Stimulated activated CD4-positive, alpha-beta T cell treated with anti-CD3 and anti-CD28 coated beads, TNF-alpha, amount 100 ng/mL, for 48 hours (primary cell): ENCODE measurements at regions not wholly inside any gene's neighbourhood (a gene's known extent, or its start where the extent isn't known, plus 50 kb on each side); places are given as distances from the start of the nearest gene placed in this dataset.
A peak's percentile ranks its signal among the peaks of the same experiment; 100 is the strongest.

ENCODE experiments used
- DNase-seq, 3 donors: peaks; one replicate each; pipeline ENCODE4 v3.0.0-alpha.2; 2020; ENCODE audit warnings: low read depth in 3 of 3

DNA sequence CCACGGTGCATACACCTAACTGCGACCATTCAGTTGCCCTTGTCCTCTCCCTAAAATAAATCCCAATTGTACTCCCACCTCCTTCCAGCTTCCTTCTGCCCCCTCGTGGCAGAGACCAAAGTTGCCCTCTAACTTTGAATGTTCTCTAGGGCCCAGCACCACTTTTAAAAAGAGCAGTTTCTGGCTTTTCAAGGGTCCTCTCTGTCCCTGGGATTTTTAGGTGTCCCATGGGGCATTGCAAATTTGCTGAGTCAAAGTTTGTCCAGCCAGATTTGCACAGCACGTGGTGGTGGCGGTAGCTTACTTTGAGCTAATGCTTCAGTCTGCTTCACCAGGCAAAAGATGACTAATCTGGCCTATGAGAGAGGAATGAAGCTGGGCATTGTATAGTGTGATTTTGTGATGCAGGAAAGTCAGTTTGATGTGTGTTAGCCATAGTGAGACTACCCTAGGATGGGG lies 100.2 kb downstream of the PERP start:
- peak in 1 of 3 donors; percentile 7 for DNase-seq

DNA sequence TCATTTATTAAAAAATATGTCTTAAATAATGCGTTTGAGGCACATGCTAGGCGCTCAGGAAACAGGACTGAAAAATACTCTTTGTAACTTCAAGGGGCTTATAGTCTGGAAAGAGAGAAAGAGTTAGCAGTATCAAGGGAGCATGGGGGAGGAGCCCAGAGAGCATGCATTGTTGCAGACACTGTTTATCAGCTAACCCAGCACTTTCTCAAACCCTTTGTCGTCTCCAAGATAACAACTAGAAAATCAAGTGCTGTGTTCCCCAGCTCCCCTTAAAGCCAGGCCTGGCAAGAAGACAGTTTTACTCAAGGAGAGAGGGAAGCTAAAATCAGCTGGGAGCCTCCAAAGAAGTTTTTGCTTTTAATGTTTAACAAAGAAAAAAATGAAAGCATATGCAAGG lies 98.4 kb downstream of the PERP start:
- no peak for DNase-seq

DNA sequence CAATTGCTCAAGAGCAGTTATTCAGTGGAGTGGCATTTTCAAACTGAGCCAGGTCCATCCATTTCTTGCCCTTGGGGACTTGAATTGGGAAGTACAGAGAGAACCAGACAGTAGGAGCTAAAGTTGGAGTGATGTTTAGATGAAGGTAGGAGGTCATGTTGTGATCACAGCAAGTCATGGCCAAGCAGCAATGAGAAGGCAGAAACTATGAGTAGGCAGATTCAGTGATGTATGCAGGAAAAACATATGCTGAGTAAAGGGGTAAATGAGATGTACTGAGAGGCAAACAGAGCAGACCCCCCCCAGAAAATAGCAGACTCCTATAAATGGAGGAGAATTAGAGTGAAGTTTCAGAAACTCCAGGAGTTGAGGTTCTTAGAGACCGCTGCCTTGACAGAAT lies 95.8 kb downstream of the PERP start:
- DNase-seq = no peak

DNA sequence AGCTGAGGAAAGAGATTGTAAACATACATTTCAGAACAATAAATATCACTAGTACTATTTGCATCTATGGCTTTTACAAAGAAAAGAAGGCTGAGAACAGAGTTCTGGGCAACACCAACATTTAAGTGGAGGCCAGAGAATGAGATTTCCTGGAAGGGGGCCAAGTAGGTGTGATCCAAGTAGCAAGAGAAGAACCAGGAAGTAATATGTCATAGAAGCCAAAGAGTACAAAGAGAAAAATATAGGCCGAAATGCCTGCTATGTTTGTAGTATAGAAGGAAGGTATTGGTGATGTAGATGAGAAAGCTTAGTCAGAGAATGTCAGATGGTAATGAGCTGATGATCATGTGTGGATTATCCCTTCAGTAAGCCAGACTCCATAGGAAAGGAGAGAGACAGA lies 94.5 kb downstream of the PERP start:
- DNase-seq = no peak

DNA sequence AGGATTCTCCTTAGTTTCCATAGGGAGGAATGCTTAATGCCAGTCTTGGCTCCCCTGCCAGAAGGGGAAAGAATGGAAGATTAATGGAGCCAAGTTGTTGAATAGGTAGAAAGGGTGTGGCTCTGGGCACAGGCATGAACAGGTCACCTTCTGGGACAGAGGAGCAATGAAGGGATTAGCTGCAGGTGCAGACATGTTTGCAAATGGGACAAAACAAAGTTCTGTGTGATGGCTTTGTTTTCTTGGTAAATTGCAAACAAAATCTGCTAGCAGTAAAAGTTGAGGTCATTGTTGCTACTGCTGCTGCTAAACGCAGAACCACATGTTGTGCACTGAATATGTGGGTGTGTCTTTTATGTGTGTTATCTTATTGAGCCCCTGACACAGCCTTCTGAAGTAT lies 93.3 kb downstream of the PERP start:
- DNase-seq = no peak

DNA sequence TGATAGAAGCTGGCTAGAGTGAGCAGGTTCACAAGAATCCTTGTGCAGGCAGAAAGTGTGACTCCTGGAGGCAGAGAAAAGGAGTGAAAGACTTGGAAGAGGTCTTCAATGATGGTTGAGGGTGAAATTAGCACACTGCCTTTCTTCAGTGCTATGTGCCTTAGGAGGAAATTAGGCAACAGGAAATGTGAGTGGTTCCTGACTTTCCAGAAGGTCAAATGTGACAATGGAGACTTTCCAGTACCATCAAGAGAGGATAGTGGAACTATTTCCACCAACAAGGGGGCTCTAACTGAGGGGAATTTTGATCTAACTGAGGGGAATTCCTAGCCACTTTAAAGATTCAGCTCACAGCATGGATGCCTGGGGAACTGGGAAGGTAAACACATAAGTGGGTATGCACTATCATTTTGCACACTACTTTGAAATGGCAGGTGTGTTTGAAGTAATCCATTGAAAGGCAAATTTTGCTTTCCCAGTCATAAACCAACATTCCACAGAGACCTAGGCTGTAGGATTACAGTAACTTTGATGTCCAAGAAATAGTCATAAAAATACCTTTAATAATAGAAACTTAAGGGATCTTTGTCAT lies 90.0 kb downstream of the PERP start:
- DNase-seq = no peak

DNA sequence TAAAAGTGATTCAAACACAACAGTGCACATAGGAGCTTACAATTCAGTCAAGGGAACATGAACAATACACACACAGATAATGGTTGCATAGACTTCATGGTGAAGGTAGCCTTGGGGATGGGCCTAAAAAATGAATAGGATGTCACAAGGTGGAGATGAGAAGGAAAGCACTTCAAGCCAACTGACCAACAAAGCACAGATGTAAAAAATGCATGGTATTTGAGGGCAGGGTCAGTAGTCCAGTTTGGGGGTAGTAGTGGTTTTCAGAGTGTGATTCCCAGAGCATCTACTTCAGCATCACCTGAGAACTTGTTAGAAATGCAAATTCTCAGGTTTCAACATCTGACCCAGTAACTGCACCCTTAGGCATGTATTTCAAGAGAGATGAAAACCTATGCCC lies 88.9 kb downstream of the PERP start:
- no peak for DNase-seq

DNA sequence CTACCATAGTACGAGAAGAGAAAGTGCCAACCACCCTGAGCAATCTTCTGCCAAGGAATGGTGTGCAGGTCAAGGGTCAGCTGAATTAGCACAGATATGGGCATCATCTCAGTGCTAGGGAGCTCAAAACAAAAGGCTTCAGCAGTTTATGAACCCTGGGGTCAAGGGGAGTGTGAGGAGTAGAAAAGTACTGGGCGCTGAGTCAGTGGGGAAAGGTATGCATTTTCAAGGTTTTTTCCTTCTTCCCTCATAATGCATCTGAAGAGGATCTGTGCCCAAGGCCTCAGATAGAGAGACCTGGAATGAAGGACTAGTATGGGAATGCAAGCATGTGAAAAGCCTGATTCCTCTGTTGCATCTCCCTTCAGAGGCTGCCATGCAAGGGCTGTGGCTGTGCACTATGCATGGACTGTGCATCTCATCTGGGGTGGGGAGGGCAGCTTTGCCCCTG lies 81.7 kb downstream of the PERP start:
- no peak for DNase-seq

DNA sequence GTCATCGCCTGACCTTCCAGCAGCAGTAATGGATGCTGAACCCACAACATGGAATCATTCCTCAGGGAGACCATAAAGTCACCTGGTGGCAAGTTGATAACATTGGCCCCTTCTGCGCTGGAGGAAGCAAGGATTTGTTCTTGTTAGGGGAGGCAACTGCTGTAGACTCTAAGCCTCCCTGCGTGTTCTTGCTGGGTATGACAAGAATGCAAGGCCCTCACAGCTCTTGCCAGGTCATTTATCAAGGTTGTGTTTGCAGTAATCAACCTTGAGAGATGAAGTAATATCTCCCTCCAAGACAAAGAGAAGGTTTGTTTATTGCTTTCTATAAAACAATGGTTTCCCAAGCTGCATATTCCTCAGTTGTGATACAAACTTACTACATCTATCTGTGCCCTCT lies 80.9 kb downstream of the PERP start:
- no peak for DNase-seq

DNA sequence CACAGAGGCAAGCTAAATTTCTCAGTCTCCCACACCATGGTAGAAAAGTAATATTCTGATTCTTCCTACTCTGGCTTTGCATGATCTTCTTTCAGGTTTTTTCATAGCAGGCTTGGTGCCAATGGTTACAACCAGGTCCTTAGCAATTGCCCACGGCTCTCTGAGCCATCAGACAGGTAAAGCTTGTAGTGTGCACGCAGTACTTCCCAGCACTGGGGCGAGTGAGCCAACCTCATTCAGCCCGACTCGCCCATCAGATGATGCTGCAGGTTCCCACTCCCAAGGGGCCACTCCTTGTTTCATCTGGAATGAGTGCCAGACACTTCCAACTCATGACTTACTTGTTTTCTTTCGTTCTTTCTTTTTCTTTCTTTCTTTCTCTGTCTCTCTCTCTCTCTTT lies 78.3 kb downstream of the PERP start:
- DNase-seq = no peak

DNA sequence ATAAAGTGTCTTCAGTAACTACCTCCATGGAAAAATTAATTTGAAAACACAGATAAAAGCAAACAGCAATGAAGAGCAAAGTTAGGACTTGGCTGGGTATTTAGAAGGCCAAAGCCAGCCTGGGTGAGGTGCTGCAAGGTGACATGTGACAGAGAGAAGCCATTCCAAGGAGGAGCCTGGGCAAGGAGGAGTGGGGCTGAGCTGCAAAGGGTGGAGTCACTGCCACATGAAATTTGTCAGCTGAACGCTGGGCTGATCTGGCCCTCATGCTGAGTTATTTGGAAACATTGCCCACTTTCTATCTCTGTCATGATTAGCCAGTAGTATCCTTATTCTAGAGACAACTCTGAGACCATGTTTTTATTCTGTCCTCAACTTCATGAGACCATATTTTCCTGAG lies 76.3 kb downstream of the PERP start:
- no peak for DNase-seq

DNA sequence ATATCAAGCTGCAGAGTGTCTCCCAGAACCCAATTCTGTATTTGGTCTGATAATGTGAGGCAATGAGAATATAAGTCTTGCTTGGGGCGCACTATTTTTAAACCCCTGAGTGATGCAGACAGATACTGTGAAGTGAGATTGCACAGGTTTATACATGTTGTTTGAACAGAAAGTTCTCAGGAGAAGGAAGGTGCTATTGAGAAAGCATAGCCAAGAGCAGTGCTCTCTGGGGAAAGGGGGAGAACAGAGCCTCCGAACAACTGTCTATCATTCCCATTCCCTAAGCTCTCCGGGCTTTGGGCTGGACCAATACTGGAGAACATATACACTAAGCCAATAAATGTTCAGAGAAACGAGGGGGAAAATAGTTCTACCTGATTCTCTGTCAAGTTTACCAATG lies 75.8 kb downstream of the PERP start:
- DNase-seq = no peak

DNA sequence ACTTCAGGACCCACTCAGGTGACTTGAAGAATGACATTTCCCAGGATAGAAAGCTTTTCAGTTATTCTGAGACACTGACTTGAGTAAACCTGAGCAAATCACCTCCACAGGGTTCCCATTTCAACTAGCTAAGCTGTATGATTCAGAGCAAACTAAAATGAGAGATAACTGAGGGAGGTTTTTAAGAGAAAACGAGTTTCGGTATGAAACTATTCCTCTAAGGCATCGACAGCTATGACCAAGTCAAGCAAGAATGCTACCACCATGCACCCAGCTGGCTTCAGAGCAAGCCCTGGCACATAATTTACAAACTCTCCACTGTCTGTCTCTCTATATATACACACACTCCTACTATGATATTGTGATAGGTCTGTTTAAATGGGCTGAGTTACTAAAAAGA lies 75.4 kb downstream of the PERP start:
- DNase-seq = no peak

DNA sequence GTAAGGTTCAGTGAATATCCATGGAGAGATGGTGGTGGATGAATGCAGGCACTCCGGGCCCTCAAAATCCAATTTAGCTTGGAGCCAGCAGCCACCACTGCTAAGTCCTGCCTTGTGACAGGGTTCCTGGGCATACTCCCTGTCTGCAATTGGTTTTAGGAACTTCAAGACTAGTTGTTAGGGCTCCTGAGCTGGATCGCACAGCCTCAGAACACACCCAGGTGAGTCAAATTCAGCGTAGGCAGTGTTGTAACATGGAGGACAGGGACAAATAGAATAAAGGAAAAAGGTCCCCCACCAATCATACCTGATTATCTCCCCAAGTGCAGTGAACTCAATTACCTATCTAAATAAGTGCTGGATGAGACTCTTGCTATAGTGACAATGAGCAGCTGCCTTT lies 74.6 kb downstream of the PERP start:
- DNase-seq = no peak

DNA sequence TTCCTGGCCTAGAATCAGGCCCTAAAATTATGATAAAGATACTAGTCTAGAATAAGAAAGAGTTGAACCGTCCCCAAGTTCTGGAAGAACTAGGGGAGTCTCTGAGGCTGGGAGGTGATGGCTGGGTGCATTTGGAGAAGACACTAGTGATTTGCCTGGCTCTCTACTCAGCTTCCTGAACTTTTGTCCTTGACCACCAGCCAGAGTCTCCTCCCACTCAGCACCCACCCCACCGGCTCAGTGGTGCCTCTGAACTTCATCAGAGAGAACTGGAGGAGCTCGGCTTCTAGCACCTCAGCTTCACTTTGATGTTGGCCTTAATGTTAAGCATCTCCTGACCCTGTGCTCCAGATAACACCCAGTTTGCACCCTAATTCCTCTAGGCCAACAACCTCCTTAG lies 73.0 kb downstream of the PERP start:
- no peak for DNase-seq

DNA sequence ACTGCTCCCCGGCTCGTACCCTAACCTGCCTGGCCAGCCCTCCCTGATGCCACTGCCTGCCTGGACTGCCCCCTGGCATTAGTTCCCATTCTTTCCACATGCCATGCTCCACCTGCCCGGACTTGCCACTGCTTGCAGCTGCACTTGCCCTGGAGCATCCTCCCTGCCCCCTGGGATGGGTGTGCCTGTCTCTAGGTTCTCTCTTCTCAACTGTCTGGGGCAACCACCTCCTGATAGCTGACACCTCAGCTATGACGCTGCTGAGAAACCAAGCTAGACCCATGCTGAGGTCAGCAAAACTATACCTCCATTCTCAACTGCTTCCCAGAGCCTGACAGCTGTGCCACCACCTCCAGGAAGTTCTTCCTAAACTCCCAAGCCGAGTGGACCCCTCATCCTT lies 72.1 kb downstream of the PERP start:
- no peak for DNase-seq

DNA sequence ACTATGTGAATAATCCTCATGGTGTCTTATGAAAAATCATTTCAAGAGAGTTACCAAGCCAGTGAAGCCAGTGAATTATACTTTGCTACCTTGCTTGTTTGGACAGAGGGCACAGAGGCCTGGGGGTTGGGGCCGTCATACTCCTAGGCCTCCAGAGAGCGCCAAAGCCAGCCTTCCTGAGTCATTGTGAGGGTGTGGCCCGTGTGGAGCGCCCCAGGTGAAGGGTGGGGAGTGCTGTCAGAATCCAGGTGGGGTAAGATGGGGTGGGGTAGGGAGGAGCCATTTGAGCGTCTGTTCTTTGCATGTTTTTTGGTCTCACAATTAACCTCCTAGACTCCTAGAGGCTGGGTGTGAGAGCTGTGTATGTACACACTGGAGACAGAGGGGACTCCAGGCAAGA lies 71.1 kb downstream of the PERP start:
- no peak for DNase-seq

DNA sequence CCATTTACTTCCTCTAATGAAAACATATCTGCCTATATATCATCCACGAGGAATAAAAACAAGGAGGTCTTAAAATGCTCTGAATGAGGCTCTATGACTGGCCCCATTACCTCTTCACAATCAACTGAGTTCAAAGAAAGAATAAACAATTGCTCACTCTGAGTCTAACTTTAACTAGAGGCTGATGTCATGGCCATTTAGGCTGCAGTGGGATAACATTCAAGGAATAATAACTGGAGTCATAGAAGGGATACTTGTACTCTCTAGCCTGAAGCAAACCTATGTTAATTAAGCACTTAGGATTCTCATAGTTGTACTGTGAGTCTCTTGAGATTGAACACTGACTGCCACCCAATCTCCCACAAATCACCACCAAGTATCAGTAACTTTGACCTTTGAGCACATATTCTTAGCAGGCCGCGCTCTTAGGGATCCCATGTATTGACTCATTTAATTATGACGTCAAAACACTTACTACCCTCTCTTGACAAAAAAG lies 70.2 kb downstream of the PERP start:
- DNase-seq = no peak

DNA sequence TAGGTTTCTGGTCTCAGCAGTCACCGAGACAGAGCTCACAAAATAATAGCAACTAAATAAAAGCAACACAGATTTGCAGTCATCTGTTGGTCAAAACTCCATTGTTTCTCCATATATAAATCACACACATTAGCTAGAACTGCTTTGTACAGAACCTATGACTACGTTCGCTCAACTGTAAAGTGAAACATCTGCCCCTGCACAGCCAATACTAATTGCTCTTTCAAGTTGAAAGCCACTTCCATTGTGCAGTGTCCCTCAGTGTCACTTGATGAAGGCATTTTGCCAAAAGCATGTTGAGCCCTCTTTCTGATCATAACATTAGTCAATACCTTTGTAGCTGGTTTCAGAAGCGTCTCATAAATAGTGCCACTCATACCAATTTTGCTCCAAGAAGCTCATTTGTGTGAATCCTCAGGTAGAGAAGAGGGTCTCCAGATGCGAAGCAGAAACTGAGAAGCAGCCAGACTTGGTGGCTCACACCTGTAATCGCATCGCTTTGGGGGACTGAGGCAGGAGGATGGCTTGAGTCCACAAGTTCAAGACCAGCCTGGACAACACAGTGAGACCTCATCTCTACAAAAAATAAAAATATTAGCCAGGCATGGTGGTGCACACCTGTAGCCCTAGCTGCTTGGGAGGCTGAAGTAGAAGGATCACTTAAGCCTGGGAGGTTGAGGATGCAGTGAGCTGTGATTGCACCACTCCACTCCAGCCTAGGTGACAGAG lies 68.9 kb downstream of the PERP start:
- DNase-seq = no peak
